ENCODE measurements at regions not wholly inside any gene's neighbourhood (a gene's known extent, or its start where the extent isn't known, plus 50 kb on each side); places are given as distances from the start of the nearest gene placed in this dataset.
"Not testable (repeated sequence)": the region's sequence is repeated elsewhere in the genome, so short reads cannot be mapped to it uniquely, and the experiment has no call there.

- no peak for DNase-seq
Observed at GRCh38 chr20:11145616-11146015, 471.8 kb upstream of the JAG1 start.

DNA sequence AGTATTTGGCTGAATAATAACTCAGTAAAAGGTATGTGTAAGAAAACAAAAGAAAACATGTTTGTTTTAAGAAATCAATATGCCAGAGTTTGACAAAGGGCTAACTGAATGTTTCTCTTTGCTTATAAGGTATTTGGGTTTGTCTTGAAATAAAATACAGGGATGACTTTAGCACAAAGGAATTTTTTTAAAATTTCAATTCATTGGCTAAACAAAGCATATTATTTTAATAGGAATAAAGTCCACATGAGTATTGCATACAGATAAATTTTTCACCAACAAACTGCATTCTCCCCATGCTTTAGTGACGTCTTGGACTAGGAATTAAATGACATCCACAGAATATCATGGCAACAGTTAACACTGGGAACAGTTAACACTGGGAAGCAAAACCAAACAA is 480.0 kb upstream of the JAG1 start:
- no peak for DNase-seq

- peak; percentile 66 for DNase-seq
Observed at GRCh38 chr20:11155156-11155756, 481.5 kb upstream of the JAG1 start.

GRCh38 chr20:11156922-11157321 is 483.1 kb upstream of the JAG1 start:
- no peak for DNase-seq

DNA sequence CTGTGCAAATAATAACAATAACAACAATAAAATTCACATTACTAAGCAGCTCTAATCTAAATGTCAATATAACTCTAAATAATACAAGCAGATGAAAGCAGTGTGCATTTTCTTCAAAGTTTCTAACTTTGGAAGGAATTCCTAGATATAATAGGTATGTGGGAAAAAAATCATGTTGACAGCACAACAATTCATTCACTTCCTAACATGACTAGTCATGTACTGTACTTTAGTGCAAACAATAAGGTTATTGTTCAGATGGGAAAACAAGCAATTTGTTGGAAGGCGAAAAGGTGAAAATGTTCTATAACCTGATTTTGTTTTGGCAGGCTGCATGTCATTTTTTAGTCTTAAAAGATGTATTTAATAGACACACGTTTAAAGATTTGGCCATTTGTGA is 484.3 kb upstream of the JAG1 start:
- DNase-seq, result peak; percentile 76

GRCh38 chr20:11158589-11158988 is 484.8 kb upstream of the JAG1 start:
- no peak for DNase-seq

GRCh38 chr20:11159728-11160127 is 485.9 kb upstream of the JAG1 start:
- DNase-seq, result peak; percentile 40

DNA sequence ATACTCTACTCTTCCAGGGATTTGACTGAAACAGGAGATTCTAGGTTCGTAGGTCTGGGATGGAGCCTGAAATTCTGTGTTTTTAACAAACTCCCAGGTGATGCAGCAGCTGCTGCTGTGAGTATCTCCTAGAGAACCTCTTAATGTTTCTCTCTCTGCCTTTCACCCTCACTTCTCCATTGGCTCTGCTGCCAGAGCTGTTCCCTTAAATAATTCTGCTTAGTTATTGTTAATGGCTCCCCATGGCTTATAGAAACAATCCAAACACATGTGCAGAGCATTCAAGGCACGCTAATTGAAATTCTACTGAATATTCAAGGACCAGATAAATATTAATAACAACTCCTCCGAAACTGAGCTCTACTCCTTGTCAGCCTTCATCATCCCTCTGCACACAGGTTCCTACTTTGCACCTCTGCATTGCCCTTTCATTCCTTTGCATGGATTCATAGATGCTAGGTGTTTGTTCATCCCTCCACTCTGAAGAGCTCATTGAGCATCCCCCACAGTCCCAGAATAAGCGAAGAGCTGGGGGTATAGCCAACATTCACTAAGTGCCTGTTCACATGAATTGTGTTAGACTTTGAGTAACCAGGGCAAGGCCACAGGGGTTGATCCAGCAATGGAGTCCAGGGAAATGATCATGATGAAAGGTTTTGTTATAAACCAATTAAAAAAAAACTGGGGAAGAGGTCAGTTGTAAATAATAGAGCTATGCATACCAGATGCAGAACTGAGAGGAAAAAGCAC is 488.4 kb upstream of the JAG1 start:
- DNase-seq, result no peak

DNA sequence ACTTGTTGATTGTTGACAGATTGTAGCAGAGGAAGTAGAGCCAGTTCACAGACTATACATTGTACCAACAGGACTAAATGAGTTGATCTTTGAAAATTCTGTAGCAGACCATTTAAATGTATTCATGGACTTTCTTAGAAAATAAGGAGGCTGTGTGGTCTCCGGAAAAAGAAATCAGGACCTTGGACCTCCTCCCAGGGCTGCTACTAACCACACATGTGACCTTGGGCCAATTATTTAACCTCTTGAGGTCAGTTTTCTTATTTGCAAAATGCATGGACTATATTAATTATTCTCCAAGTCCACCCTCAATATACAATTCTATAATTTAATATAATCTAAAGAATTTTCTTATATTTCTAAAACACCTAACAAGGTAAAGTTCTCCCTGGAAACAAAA is 492.0 kb upstream of the JAG1 start:
- no peak for DNase-seq

DNA sequence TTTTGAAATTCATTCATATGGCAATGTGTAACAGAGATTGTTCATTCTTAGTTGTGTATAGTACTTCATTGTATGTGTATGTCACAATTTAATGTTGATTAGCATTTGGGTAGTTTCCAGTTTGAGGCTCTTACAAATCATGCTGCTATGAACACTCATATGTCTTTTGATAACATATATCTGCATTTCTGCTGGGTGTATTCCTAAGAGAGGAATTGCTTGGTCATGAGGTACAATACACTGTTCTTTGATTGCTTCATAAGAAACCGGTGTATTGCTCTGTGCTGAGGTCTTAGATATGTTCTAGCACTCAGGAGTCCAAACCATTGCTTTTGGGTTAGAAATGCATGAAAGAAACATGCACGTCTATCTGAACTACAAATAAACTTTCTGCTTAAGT is 492.9 kb upstream of the JAG1 start:
- DNase-seq, result no peak

- no peak for DNase-seq
Observed at GRCh38 chr20:11168026-11168425, 494.2 kb upstream of the JAG1 start.

DNA sequence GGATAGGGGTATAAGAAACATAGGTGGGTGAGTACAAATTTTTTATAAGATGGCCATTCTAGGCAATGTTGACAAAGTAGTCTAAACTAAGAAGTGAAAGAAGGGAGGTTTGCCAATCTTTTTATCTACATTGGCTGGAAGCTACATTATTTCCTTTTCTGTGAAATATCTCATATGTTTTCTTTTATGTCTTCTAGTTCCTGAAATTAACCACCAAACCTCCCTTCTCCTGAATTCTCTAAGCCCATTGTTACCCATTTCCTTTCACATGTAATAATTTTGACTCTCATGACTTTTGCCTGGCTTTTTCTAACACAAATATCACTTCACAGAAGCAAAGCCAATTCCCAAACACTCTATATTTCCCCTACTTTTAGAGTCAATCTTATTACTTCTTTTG is 496.2 kb upstream of the JAG1 start:
- peak; percentile 87 for DNase-seq

GRCh38 chr20:11170565-11170964 is 496.8 kb upstream of the JAG1 start:
- peak; percentile 67 for DNase-seq

- no peak for DNase-seq
Observed at GRCh38 chr20:11172881-11173280, 499.1 kb upstream of the JAG1 start.

- DNase-seq, result no peak
Observed at GRCh38 chr20:11173916-11174315, 500.1 kb upstream of the JAG1 start.

GRCh38 chr20:11174861-11175260 is 501.1 kb upstream of the JAG1 start:
- DNase-seq, result no peak

DNA sequence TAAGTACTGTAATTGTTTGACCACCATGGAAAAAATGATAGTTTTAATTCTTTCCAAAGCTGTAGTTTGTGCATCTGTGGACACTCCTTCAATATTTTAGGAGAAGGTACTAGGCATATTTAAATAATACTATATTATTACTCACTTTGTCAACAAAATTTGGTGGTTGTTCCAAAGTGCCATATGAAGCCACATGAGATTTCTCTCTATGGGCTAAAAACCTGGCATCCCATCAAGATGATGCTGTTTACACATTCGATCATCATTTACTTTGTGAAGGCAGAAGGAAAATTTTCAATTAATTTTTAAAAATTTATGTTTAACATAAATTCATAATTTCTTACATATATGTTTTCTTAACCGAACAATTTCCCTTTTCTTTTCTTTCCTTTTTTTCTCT is 502.6 kb upstream of the JAG1 start:
- DNase-seq, result no peak

DNA sequence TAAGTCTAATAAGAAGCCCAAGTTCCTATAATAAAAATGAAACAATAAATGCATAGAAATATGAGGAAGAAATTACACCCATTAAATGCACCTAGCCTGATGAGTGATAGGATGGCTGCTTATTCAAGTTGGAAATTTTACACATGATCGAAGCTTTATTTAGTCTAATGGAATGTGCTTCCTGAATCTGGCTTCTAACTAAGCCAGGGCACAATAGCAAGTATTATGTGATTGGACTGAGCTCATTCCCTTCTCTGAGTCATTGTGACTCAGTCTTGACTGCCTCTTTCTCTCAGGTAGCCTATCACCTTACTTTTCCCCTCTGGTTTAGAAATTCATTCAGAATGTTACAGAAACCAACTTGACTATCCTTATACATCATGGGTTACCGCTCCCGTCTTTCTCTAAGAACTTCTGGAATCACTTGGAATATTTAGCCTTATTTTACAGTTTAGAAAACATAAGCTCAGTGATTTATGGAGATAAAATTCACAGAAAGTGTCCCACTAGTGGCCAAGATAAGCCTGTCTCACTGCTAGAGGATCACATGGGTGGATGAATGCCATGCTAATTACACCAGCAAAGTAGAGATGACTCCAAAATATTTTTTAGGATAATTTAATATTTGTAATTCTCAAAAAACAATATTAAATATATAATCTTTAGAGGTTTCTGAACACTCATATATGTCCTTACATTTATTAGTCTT is 505.3 kb upstream of the JAG1 start:
- DNase-seq, result peak; percentile 94

DNA sequence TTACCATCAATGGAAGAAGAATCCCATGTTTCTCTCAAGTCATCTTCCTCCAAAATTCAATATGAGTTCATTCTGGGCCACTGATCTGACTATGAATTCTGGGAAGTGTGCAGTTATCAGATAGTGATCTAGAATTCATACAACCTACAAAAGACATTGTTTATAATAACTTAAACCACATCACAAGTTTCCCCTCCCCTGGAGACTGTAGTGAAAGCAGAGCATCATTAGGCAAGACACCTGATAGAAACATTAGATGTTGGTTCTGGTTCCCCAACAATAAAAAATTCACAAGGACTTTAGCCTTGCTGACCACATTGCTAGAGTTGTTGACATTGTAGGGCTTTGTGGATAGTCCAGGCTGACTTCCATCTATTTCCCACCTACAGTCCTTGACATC is 506.4 kb upstream of the JAG1 start:
- DNase-seq, result peak; percentile 50

GRCh38 chr20:11181129-11181528 is 507.3 kb upstream of the JAG1 start:
- not testable (repeated sequence) for DNase-seq

- no peak for DNase-seq
Observed at GRCh38 chr20:11181966-11182365, 508.2 kb upstream of the JAG1 start.

- no peak for DNase-seq
Observed at GRCh38 chr20:11182720-11183119, 508.9 kb upstream of the JAG1 start.

- peak; percentile 52 for DNase-seq
Observed at GRCh38 chr20:11186301-11187008, 512.7 kb upstream of the JAG1 start.

Measured in dermis blood vessel endothelial cell (primary cell).